HepG2 (cell line): ENCODE measurements at regions not wholly inside any gene's neighbourhood (a gene's known extent, or its start where the extent isn't known, plus 50 kb on each side); places are given as distances from the start of the nearest gene placed in this dataset.

ENCODE experiments used
- ATAC-seq: fragments of 200-7000 bp; cut with Tn5 transposase; 3 replicates; pipeline ENCODE4 v1.9.1; 2020; ENCODE audit warnings: mild to moderate bottlenecking, moderate library complexity
- BruUV-seq: library from RNA; stranded (reverse); fragments of 400-500 nt; replicated peaks from 2 replicates; lab custom pipeline; 2021; lab: Mats Ljungman, UMichigan
- CTCF ChIA-PET: fragments of 300-600 bp; formaldehyde crosslinking; extraction: SDS; loops from one replicate; lab custom pipeline; 2021; ENCODE audit warnings: low total read pairs, inconsistent platforms, low intra/inter-chr PET ratio; lab: Yijun Ruan, JAX
- POLR2A ChIA-PET: fragments of 350-600 bp; sonication (Branson Sonifier 250); formaldehyde crosslinking; loops from one replicate; lab custom pipeline; 2020; ENCODE audit warnings: antibody characterized with exemption, inconsistent platforms; lab: Yijun Ruan, JAX
- DNase-seq: peaks from one replicate; pipeline ENCODE4 v3.0.0-alpha.2; 2015; ENCODE audit warnings: low spot score
- FAIRE-seq: peaks from 3 replicates; lab custom pipeline; 2011; peaks lifted over from hg19 to GRCh38; lab: Jason Lieb, UNC
- H2AFZ ChIP-seq: one replicate; pipeline ENCODE4 v1.6.1; 2011; ENCODE audit warnings: low read length, inconsistent platforms
- H3K27ac ChIP-seq: fragments of 300-600 bp; 3 replicates; pipeline ENCODE4 v1.8.0; 2011; ENCODE audit warnings: mixed run types, mild to moderate bottlenecking, mixed read lengths, low read length, inconsistent platforms; ENCODE audit not compliant: insufficient read depth; ENCODE audit errors: extremely low read length
- H3K27me3 ChIP-seq, 2 experiments: fragments of 200-600 bp in 1 of 2; 2 replicates in 1 of 2; 3 replicates in 1 of 2; pipeline versions ENCODE4 v1.6.0 to v1.8.0; 2011; ENCODE audit warnings: low read length in 2 of 2, mild to moderate bottlenecking in 2 of 2, moderate library complexity in 2 of 2, inconsistent platforms in 1 of 2; ENCODE audit not compliant: insufficient read depth in 2 of 2, control insufficient read depth in 1 of 2
- H3K36me3 ChIP-seq, 2 experiments: fragments of 200-600 bp in 1 of 2; replicated peaks in 1 of 2; 2 replicates in 1 of 2; 3 replicates in 1 of 2; pipeline versions ENCODE4 v1.5.1 to v1.8.0; 2011; ENCODE audit warnings: low read length in 2 of 2, inconsistent platforms in 1 of 2; ENCODE audit not compliant: insufficient read depth in 2 of 2, control insufficient read depth in 1 of 2
- H3K4me1 ChIP-seq: 2 replicates; pipeline ENCODE4 v1.5.1; 2012; ENCODE audit warnings: low read length, inconsistent platforms; ENCODE audit not compliant: insufficient read depth
- H3K4me2 ChIP-seq: 2 replicates; pipeline ENCODE4 v1.6.0; 2011; ENCODE audit warnings: low read depth, low read length, inconsistent platforms
- H3K4me3 ChIP-seq, 3 experiments: fragments of 200-600 bp in 1 of 3; sonication (generic), shearing (Covaris generic) in 1 of 3; replicated peaks in 1 of 3; 2 replicates each; pipeline ENCODE4 v1.5.1; 2011 to 2016; ENCODE audit warnings: low read length in 3 of 3, inconsistent platforms in 2 of 3, low read depth in 2 of 3, mild to moderate bottlenecking in 2 of 3, control low read depth in 1 of 3, mixed read lengths in 1 of 3; ENCODE audit not compliant: insufficient read depth in 1 of 3
- H3K79me2 ChIP-seq: one replicate; pipeline ENCODE4 v1.6.1; 2011; ENCODE audit warnings: low read length, inconsistent platforms; ENCODE audit not compliant: insufficient read depth
- H3K9ac ChIP-seq: 2 replicates; pipeline ENCODE4 v1.6.0; 2011; ENCODE audit warnings: mild to moderate bottlenecking, low read depth, low read length, inconsistent platforms; ENCODE audit not compliant: insufficient read depth
- H3K9me3 ChIP-seq: 2 replicates; pipeline ENCODE4 v1.5.1; 2012; ENCODE audit warnings: mild to moderate bottlenecking, low read length
- H4K20me1 ChIP-seq: 2 replicates; pipeline ENCODE4 v1.6.0; 2011; ENCODE audit warnings: inconsistent platforms, mild to moderate bottlenecking, low read length, moderate library complexity; ENCODE audit not compliant: insufficient read depth
- FOXA1 ChIP-seq, 2 experiments: fragments of 450-650 bp in 1 of 2; sonication (generic) in 1 of 2; formaldehyde crosslinking in 1 of 2; IDR thresholded peaks; 2 replicates each; pipeline versions ENCODE4 v1.4.0 to v1.6.1; 2016 to 2020; ENCODE audit warnings: missing genetic modification reagents in 1 of 2
- FOXK1 ChIP-seq: sonication (generic); formaldehyde crosslinking; IDR thresholded peaks from 2 replicates; pipeline ENCODE4 v1.4.0; 2020; ENCODE audit warnings: low read depth, missing genetic modification reagents, borderline replicate concordance
- ZNF564 ChIP-seq: sonication (generic); formaldehyde crosslinking; IDR thresholded peaks from 2 replicates; pipeline ENCODE4 v1.8.1; 2023; ENCODE audit warnings: mild to moderate bottlenecking, missing genetic modification reagents
- ZNF788 ChIP-seq: sonication (generic); formaldehyde crosslinking; IDR thresholded peaks from 2 replicates; pipeline ENCODE4 v1.5.0; 2020; ENCODE audit warnings: mild to moderate bottlenecking, missing genetic modification reagents, borderline replicate concordance
- ZNF790 ChIP-seq: sonication (generic); formaldehyde crosslinking; IDR thresholded peaks from 2 replicates; pipeline ENCODE4 v1.8.0; 2022; ENCODE audit warnings: missing genetic modification reagents, mild to moderate bottlenecking, borderline replicate concordance
- ZZZ3 ChIP-seq: sonication (generic); formaldehyde crosslinking; IDR thresholded peaks from 2 replicates; pipeline ENCODE4 v1.4.0; 2020; ENCODE audit warnings: missing genetic modification reagents, mild to moderate bottlenecking, borderline replicate concordance
- WGBS: methylation state at CpG from one replicate; pipeline ENCODE4 v1.1.6; 2017; ENCODE audit warnings: low lambda C conversion rate; 5-methylcytosine and 5-hydroxymethylcytosine counted together
- in situ Hi-C: cut with HindIII; loops from 2 replicates; pipeline ENCODE4 v1.10.0; 2017; ENCODE audit warnings: low pct_unique_long_range_greater_than_20kb; ENCODE audit not compliant: extremely low pct_ligation_motif_present
- intact Hi-C: fragments of 100-400 bp; cut with micrococcal nuclease; formaldehyde crosslinking; loops from one replicate; pipeline ENCODE4 v1.10.0; 2022; ENCODE audit not compliant: unreplicated experiment
- TF ChIP-seq, protein P1 (sequence below): conservative IDR thresholded peaks from 2 replicates; pipeline ENCODE4 v1.6.1; 2018; ENCODE audit warnings: missing genetic modification reagents
- TF ChIP-seq, protein P2 (sequence below), 2 experiments: IDR thresholded peaks; 2 replicates each; pipeline ENCODE4 v1.6.1; 2011 to 2012; ENCODE audit warnings: low read length in 2 of 2, borderline replicate concordance in 1 of 2, low read depth in 1 of 2, mild to moderate bottlenecking in 1 of 2, moderate library complexity in 1 of 2

- H3K4me1 ChIP-seq = no peaks in the 10 kb centered on the region
- in situ Hi-C loops (no loop called here), intact Hi-C loops (no loop called here)
- no peak overlapping the region for H3K27ac ChIP-seq
- H3K9ac ChIP-seq = no peak overlapping the region
- H3K36me3 ChIP-seq = no peaks in the 10 kb centered on the region
- POLR2A ChIA-PET = no interaction called here
- H2AFZ ChIP-seq = no peak overlapping the region
- H3K4me2 ChIP-seq = no peak overlapping the region
- FAIRE-seq (no peak), DNase-seq (no peak), ATAC-seq (no peak)
- TF ChIP-seq, protein P1, sequence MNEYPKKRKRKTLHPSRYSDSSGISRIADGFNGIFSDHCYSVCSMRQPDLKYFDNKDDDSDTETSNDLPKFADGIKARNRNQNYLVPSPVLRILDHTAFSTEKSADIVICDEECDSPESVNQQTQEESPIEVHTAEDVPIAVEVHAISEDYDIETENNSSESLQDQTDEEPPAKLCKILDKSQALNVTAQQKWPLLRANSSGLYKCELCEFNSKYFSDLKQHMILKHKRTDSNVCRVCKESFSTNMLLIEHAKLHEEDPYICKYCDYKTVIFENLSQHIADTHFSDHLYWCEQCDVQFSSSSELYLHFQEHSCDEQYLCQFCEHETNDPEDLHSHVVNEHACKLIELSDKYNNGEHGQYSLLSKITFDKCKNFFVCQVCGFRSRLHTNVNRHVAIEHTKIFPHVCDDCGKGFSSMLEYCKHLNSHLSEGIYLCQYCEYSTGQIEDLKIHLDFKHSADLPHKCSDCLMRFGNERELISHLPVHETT = no peak
- TF ChIP-seq FOXA1 (IDR thresholded peaks at IDR 0.05) (no peak), FOXA1 (CRISPR knock-in tag; IDR thresholded peaks at IDR 0.05) (no peak), ZNF790 (no peak), ZNF564 (CRISPR knock-in tag) (no peak), ZZZ3 (CRISPR knock-in tag) (no peak), FOXK1 (CRISPR knock-in tag) (no peak), ZNF788 (CRISPR knock-in tag) (no peak)
- TF ChIP-seq, protein P2, sequence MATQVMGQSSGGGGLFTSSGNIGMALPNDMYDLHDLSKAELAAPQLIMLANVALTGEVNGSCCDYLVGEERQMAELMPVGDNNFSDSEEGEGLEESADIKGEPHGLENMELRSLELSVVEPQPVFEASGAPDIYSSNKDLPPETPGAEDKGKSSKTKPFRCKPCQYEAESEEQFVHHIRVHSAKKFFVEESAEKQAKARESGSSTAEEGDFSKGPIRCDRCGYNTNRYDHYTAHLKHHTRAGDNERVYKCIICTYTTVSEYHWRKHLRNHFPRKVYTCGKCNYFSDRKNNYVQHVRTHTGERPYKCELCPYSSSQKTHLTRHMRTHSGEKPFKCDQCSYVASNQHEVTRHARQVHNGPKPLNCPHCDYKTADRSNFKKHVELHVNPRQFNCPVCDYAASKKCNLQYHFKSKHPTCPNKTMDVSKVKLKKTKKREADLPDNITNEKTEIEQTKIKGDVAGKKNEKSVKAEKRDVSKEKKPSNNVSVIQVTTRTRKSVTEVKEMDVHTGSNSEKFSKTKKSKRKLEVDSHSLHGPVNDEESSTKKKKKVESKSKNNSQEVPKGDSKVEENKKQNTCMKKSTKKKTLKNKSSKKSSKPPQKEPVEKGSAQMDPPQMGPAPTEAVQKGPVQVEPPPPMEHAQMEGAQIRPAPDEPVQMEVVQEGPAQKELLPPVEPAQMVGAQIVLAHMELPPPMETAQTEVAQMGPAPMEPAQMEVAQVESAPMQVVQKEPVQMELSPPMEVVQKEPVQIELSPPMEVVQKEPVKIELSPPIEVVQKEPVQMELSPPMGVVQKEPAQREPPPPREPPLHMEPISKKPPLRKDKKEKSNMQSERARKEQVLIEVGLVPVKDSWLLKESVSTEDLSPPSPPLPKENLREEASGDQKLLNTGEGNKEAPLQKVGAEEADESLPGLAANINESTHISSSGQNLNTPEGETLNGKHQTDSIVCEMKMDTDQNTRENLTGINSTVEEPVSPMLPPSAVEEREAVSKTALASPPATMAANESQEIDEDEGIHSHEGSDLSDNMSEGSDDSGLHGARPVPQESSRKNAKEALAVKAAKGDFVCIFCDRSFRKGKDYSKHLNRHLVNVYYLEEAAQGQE (IDR thresholded peaks at IDR 0.05; ENCODE audit: borderline replicate concordance in 1 of 2, low read depth in 1 of 2, low read length in 2 of 2) = no peak
- CTCF ChIA-PET = no interaction called here
- BruUV-seq = no TSS peak
- no peaks in the 10 kb centered on the region for H4K20me1 ChIP-seq
- no peaks in the 10 kb centered on the region for H3K27me3 ChIP-seq
- WGBS = 0% methylated on average over 2 of the region's 2 CpGs
- peaks cover 13% of the 10 kb centered on the region; the same call in 1 of the 2 replicates for H3K9me3 ChIP-seq
- H3K4me3 ChIP-seq = no peak overlapping the region
- no peaks in the 10 kb centered on the region for H3K79me2 ChIP-seq
Measured at GRCh38 chr7:16007911-16008310, 321.4 kb upstream of the MEOX2 start.
